DMS 273 (cell line): ENCODE measurements at regions not wholly inside any gene's neighbourhood (a gene's known extent, or its start where the extent isn't known, plus 50 kb on each side); places are given as distances from the start of the nearest gene placed in this dataset.

Experiments used
- DNase-seq: peaks from one replicate; lab custom pipeline; 2025; ENCODE audit not compliant: unreplicated experiment; lab: John Stamatoyannopoulos, UW

DNA sequence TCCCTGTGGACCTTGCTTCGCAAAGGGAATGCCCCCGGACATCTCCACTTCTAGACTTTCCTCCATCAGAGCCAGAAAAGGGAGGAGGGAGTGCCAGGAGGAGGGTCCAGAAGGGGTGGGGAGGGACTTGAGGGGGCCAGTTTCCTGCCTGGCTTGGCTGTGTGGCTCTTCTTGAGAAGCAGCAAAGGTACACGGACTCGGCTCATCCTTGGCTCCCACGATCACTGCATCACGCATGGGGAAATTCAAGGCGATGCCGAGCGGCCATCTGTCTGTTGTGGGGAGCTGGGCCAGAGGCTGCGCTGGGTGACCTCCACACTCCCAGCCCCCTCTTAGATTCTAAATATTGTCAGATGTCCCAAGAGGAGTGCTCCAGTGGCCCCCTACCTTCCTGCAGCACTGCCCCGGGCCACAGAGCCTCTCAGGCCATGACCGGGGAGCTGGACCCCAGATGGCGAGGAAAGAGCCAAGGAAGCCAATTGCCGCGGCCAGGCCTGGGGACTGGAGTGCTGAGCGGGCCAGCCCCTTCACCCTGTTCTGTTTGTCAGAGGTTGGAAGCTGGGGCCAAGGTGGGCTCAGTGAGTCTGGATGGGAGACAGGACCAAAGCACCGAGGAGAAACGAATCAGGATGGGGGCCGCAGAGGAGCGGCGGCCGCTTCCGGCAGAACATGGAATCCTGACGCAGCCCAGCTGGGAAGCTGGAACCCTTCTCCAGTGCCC lies 104.5 kb downstream of the RBFOX3 start:
- no peak for DNase-seq

DNA sequence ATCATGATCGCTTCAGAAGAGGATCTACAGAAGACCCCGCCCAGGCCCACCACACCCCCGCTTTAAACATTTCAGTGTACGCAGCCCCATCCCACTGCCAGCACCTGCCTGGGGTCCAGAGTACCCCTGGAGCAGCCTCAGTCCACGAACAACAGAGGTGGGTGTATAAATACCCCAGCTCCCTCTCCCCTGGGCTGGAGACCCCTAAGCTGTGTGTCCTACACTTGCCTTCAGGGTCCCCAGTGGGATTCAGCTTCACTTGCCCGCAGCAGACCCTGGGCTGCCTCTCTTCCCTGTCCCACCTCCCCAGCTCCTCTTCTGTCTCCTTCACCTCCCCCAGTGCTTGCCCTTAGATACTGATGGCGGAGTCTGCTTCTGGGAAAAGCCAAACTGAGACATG lies 105.7 kb downstream of the RBFOX3 start:
- DNase-seq = no peak

DNA sequence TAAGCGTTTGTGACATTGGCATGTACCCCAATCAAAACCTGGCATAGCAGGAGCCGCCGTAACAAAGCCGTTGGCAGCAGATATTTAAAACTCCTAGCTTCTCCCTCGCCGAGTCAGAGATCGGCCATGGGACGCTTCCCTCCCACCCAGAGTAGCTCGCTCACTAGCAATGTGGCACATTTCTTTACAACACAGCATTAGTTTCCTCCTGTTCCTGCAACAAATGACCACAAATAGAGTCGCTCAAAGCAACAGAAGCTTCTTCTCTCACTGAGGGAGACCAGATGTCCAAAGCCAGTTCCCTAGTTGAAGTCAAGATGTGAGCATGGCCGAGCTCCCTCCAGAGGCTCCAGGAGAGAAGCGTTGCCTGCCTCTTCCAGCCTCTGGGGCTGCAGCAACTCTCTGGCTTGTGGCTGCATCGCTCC lies 106.7 kb downstream of the RBFOX3 start:
- DNase-seq = peak; percentile 71

DNA sequence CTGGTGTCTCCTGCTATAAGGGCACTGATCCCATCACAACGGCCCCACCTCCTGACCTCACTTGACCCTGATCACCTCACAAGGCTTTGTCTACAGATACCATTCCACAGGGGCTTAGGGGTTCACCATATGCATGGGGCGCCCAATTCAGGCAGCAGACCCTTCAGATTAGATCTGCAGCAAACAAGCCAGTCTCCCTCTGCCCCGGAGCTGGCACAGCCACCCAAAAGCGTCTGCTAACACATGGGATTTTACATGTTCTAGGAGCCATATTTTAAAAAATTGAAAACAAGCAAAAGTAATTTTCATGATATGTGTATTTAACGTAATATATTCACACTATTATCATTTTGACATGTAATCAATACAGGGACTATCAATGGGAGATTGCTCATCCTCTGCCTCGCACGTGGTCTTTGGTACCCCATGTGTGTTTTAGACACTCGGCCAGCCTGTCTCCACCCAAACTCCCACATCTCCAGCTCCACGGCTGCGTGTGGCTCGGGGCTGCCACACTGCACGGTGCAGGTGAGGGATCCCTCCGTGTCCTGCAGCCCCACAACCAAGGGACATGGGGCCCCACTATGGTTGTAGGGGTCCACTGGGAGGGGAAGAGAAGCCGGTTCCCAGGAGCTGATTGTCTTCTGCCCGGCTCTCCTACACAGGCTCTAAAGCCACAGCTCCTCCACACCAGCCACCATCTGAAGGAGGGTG lies 107.6 kb downstream of the RBFOX3 start:
- no peak for DNase-seq

DNA sequence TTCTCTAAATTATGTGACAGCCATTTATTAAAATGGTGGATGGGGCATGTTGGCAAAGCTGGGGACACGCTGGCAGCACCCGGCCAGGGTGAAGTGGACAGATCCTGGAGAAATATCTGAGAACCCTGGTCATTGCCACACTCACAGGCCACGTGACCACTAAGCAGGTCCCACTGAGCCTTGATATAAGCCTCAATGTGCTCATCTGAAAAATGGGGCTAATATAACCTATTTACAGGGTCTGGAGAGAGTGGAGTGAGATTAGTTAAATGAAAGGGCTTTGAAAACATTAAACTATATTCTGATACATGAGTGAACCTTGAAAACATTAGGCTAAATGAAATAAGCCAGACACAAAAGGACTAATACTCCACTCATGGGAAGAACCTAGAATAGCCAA lies 108.9 kb downstream of the RBFOX3 start:
- DNase-seq = no peak

DNA sequence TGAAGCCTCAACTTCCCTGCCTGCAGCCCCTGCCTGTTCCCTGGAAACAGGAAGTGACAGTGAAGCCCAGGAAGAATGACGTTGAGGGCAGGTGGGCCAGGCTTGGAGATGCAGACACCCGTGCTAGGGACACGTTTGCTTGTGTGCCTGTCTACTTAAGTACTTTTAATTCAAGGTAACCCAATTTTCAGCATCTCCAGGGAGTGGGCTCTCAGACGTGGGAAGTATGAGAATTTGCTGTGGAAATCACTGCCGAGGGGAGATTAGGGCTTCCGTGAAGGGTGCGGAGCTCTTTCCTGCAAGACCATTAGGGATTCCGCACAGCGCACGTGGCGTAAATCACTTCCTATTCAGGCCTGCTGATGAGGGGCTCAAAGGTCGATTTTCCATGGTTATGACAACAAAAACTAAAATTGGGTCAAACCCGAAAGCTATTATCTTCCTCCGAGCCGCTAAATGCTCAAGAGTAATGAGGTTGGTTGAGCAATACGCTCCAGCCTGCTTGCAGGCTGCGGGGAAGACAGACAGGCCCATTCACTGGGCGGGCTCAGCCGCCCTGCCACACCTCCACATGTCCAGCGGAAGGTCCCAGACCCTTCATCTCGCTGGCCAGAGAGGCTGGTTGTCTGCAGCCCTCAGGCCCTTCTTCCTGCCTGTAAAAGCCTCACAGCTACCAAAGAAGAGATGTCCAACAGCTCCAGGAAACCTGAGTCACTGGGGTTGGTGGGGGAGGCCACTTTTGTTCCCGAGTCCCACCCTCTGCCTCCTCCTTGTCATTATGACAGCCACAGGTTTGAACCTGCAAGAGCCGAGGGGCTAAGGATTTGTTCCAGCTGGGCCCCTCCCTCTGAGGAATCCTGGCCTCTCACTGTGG lies 109.9 kb downstream of the RBFOX3 start:
- DNase-seq = no peak

DNA sequence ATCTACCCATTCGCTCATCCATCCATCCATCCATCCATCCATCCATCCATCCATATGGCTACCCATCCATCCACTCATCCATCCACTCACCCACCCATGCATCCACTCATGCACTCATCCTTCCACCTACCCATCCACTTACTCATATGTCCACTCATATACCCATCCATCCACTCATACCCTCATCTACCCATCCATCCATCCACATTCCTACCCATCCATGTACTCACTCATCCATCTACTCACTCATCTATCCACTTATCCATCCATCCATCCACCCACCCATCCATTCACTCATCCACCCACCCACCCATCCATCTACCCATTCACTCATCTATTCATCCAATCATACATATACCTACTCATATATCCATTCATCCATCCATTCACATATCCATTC lies 112.0 kb downstream of the RBFOX3 start:
- no peak for DNase-seq

DNA sequence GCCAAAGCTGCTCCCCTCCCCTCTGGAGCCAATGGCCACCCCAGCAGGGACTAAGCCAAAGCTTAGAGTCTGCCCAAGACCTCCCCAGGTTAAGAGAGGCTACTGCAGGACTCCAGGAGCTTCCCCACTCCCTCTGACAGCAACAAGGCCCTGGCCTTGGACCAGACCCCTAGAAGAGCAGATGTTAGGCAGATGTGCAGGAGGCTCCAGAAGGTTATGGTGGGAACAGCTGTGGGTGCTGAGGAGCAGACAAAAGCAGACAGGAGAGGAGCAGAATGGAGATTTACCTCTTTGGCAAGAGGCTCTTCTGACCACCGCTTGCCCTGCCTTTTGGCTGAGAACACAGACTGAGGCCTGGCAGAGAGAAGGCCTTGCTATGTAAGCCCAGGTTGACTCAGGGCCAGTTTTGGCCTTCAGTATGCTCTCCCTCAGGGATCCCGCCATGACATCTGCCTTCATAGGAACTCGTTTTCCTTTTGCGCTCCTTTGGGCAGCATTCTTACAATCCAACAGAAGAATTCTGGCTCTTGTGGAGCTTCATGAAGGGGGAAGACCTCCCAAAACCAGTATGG lies 113.0 kb downstream of the RBFOX3 start:
- peak; percentile 52 for DNase-seq

DNA sequence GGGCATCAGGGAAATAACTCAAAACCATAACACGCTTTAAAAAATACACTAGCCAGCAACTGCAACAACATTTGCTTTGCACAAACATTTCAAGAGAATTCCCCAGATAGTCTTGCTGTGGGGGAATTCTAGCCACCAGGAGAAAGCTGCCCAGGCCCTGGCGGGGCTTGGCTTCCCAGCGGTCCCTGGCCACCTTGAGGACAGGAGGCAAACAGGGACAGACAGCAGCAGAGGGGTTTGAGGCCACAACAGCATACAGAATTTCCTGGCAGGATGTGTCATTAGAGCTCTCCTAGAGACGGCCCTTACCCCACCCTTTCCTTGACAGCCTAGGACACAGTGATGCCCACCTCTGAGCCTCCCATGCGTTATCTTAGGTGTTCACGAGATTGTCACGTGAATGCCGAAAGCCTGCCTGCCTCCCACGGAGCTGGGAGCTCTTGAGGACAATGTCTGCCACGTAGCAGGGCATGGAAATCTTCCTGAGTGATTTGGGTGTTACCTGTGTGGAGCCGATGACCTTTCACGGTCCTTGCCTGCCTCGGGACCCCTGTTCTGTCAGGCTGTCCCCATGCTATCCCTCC lies 114.3 kb downstream of the RBFOX3 start:
- DNase-seq = peak; percentile 39

DNA sequence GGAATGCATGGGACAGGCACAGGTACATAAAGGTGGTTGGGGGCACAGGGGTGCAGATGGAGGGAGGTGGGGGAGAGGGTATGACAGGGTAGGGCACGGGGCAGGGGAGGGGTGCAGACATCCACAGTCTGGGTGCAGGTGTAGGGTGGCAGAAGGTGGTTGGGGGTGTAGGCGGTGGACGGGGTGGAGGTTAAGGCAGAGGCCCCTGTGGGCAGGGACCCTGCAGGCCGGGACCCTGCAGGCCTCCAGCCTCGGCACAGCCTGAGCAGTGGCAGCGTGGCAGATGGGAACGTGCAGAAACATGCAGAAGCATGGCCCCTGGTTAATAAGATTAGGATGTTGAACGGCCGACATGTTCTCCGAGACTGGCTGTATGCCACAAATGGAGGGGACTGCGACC lies 115.2 kb downstream of the RBFOX3 start:
- peak; percentile 42 for DNase-seq

DNA sequence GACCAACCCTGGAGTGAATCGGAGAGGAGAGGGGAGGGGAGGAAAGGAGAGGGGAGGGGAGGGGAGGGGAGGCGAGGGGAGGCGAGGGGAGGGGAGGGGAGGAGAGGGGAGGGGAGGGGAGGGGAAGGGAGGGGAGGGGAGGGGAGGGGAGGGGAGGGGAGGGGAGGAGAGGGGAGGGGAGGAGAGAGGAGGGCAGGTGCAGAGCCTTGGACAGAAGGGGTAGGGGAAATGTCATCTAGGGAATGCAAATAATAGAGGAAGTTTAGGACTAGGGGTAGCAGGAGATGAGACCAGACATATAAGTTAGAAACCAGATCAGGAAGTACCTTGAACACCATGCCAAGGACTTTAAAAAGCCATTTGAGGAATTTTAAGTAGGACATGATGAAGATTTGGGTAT lies 119.8 kb downstream of the RBFOX3 start:
- DNase-seq = no peak

DNA sequence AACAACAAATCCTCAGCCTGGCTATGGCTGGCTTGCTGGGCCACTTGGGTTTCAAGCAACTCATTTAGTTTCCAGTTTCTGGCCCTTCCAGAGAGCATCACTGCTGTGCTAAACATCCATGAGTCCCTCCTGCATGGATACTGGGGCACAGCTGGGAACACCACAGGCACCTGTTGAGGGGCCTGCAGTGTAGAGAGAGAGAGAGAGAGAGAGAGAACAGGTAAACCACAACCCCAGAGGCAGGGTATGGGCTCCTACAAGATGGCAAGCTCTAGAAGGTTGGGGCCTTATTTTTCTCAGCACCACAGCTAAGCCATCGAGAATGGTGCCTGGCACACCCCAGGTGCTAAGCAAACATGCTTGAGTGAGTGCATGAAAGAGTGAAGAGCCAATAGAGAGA lies 120.3 kb downstream of the RBFOX3 start:
- no peak for DNase-seq

DNA sequence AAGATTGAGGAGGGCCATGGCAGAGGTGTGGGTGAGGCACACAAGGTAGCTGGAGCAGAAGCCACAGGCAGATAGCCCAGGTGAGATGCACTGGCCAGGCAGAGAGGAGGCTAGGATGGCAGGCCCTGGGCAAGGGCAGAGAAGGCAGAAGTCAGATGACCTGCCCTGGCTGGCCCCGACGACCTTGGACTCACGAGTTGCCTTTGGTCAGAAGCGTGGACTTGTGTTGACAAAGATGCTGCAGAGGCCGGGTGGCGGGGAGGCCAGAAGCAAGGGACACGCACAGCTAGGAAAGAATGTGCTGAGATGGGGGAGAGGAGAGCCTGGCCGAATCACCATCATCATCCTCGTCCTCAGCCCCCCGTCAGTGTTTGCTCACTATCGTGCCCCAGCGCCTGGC lies 123.7 kb downstream of the RBFOX3 start:
- no peak for DNase-seq

DNA sequence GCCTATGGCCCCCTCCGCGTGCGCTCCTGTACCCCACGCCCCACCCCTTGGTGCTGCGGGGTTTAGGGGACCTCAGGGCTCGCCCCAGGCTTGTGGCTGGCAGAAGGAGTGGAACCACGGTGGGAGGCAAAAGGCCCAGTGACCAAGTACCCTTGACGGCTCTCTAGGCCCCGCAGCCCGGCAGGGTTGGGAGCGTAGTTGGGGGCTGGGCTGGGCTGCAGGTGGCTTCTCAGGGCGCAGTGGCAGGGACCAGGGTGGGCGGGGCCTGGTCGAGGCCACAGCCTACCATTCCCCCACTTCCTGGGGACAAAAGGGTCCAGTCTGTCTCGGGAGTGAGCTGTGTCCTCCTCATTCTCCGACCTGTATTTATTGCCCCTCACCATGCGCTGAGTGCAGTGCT lies 124.9 kb downstream of the RBFOX3 start:
- no peak for DNase-seq

DNA sequence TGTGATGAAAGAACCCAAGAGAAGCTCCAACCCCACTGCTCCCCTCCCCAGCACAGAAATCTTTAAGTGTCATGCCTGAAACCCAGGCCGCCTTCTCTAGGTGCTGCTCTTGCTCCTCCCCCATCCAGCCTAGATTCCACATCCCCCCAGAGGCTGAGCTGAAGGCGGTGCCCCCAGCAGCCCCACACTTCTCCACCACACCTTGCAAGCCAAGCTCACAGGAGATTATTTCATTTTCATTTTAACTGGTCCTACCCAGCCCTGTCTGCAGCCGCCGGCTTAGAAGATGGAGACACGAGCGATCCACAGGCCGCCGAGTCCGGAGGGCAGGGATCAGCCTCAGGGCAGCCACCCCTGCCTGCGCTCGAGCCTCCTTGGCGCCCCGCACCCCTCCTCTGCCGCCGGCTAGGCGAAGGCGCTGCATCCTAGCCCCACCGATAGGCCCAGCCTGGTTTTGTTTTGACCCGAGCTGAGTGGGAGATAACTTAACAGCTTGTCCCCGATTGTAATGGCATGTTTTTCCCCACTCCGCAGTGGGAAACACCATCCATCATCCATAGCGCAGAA lies 125.3 kb downstream of the RBFOX3 start:
- DNase-seq = no peak

DNA sequence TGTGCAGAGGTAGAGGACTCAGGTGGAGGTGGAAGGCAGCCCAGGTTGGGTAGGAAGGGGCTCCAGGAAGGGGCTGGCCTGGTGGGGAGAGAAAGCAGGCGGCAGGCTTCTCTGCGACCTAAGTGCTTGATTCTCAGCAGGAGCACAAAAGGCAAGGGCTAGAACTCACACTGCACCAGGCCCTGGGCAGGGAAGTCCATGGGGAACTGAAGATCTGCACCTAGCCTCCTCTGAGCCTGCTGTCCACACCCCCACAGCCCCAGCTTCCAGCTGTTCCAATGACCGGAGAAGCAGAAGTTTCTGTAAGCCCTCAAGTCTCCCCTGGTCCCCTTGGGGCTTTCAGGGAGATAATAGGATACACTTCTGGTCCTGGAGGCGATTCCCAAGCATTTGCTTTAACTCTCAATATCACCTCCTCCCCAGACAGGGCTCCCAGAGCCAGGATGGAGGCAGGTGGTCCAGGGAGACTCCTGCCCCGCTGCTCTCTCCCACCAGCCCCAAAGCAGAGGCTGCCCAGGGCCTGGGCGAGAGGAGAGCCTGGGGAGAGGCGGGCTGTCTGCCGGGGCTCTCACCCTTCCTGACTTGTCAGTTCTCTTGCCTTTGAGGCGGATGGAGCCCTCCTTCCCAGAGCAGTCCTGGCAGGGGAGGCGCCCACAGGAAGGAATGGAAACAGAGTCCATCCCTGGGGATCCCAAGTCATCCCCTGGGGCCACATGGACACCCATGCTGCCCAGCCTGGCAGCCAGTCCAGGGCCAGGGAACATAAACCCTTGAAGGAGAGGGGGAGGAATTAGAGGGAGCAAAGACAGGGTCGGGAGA lies 126.0 kb downstream of the RBFOX3 start:
- no peak for DNase-seq

DNA sequence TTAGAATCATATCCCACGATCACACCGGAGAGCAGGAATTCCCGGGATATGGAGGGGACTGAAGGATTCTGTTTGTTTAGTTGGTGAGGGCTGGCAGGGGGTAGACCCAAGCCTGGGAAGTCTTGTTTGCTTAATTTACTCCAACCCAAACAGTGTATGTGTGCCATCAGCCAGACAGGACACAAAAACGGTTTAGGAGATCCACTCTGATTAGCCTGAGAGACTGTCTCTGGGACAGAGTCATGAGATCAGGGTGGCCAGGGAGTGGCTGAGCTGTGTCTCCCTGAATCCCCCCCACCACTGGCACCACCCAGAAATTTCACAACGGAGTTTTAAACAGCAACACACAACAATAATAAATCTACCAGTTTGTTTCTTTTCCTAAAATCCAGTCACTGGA lies 127.0 kb downstream of the RBFOX3 start:
- no peak for DNase-seq

DNA sequence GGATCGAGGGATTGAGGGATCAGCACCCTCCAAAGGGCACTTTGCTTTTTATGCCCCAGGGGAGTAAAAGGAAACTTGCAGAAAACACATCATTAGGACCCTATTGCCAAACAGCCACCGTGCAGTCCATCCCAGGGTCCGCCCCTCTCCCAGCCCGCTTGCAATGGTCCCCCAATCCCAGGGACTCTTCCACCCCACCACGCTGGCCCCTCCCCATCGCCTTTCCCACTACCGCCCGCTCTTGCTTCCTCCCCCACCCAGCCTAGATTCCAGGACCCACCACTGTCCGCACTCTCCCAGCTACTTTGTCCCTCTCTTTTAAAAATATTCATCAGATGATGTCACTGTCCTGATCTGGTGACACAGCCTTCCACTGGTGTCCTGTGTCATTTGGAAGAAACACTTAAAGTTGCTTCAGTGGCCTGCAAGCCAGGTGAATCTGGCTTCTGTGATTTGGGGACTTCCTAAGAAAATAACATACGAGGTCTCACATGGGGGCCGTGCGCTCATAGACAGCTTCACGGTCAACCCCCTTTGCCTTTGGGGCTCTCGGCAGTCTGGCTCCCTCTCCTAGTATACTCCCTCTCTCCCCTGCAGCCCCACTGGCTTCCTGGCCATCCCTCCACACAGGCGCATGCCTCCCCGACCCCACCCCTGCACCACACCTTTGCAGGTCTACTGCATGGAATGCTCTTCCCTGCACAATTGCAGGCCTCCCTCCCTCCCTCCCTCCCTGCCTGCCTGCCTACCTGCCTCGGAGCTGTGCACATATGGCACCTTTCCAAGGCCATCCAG lies 127.9 kb downstream of the RBFOX3 start:
- no peak for DNase-seq

DNA sequence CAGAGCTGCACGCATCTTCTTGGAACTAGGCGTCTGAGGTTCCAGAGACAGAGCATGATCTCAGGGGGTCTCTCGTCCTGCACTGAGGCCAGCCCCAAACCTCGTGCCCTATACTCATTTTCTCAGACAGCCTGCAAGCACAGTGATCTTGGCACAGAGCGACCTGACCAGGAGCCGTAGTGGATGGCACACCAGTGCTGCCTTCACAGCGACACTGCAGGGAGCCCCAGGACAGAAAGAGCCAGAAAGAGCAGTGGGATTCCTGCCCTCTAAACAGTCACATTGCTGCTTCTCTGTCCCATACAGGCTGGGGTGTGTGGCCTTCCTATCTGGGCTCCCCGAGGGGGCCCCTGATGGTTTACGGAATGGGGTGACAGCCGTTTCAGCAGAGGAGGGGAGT lies 131.0 kb downstream of the RBFOX3 start:
- no peak for DNase-seq
